MM.1S (cell line): ENCODE measurements at regions not wholly inside any gene's neighbourhood (a gene's known extent, or its start where the extent isn't known, plus 50 kb on each side); places are given as distances from the start of the nearest gene placed in this dataset.

Experiments used
- DNase-seq: peaks from one replicate; pipeline ENCODE4 v3.0.0-alpha.2; 2015
- H2AFZ ChIP-seq: fragments of 300-600 bp; sonication (generic); 2 replicates; pipeline ENCODE4 v1.6.0; 2016; ENCODE audit warnings: antibody characterized with exemption, low read length
- H3F3A ChIP-seq: fragments of 300-600 bp; sonication (generic); 2 replicates; pipeline ENCODE4 v1.6.1; 2016; ENCODE audit warnings: mild to moderate bottlenecking, antibody characterized with exemption, low read length, moderate library complexity, mixed read lengths; ENCODE audit not compliant: insufficient read depth
- H3K27ac ChIP-seq: fragments of 300-600 bp; sonication (generic); 2 replicates; pipeline ENCODE4 v1.5.1; 2016; ENCODE audit warnings: mild to moderate bottlenecking, low read length
- H3K27me3 ChIP-seq: fragments of 300-600 bp; sonication (generic); replicated peaks from 2 replicates; pipeline ENCODE4 v1.6.0; 2016; ENCODE audit warnings: low read length; ENCODE audit not compliant: insufficient read depth
- H3K36me3 ChIP-seq: fragments of 300-600 bp; sonication (generic); replicated peaks from 2 replicates; pipeline ENCODE4 v1.6.1; 2016; ENCODE audit warnings: mild to moderate bottlenecking, low read length, mixed read lengths; ENCODE audit not compliant: insufficient read depth
- H3K4me1 ChIP-seq: fragments of 300-600 bp; sonication (generic); 2 replicates; pipeline ENCODE4 v1.6.1; 2016; ENCODE audit warnings: low read length, mixed read lengths
- H3K4me2 ChIP-seq: fragments of 300-600 bp; sonication (generic); 2 replicates; pipeline ENCODE4 v1.6.0; 2016; ENCODE audit warnings: low read depth, low read length
- H3K4me3 ChIP-seq: fragments of 300-600 bp; sonication (generic); 2 replicates; pipeline ENCODE4 v1.5.1; 2016; ENCODE audit warnings: low read length, mixed read lengths
- H3K79me2 ChIP-seq: fragments of 300-600 bp; sonication (generic); 2 replicates; pipeline ENCODE4 v1.6.1; 2016; ENCODE audit warnings: mixed run types, low read length, mixed read lengths
- H3K9ac ChIP-seq: fragments of 300-600 bp; sonication (generic); 2 replicates; pipeline ENCODE4 v1.6.1; 2016; ENCODE audit warnings: low read length, mixed read lengths
- H3K9me2 ChIP-seq: fragments of 300-600 bp; sonication (generic); replicated peaks from 2 replicates; pipeline ENCODE4 v1.6.1; 2016; ENCODE audit warnings: mild to moderate bottlenecking, low read length, mixed read lengths; ENCODE audit not compliant: insufficient read depth
- H3K9me3 ChIP-seq: fragments of 300-600 bp; sonication (generic); replicated peaks from 2 replicates; pipeline ENCODE4 v1.6.1; 2016; ENCODE audit warnings: mild to moderate bottlenecking, low read length, mixed read lengths; ENCODE audit not compliant: insufficient read depth
- H4K20me1 ChIP-seq: fragments of 300-600 bp; sonication (generic); 2 replicates; pipeline ENCODE4 v1.6.1; 2016; ENCODE audit warnings: mild to moderate bottlenecking, low read length, moderate library complexity, mixed read lengths; ENCODE audit not compliant: insufficient read depth
- CTCF ChIP-seq: fragments of 300-600 bp; sonication (generic); IDR thresholded peaks from 2 replicates; pipeline ENCODE4 v1.5.1; 2016; ENCODE audit warnings: antibody characterized with exemption, low read length, mixed read lengths
- EZH2 ChIP-seq: fragments of 300-600 bp; sonication (generic); optimal IDR thresholded peaks from 2 replicates; pipeline ENCODE3; 2017; ENCODE audit warnings: low read depth, mild to moderate bottlenecking, antibody characterized with exemption, low read length, mixed read lengths
- EZH2phosphoT487 ChIP-seq: fragments of 300-600 bp; sonication (generic); IDR thresholded peaks from 2 replicates; pipeline ENCODE4 v1.6.1; 2018; ENCODE audit warnings: antibody characterized with exemption, low read length

- no peaks in the 10 kb centered on the region for H4K20me1 ChIP-seq
- H3F3A ChIP-seq: no peaks in the 10 kb centered on the region
- TF ChIP-seq CTCF: no peak
- TF ChIP-seq EZH2phosphoT487: no peak
- TF ChIP-seq EZH2: no peak
- no peaks in the 10 kb centered on the region for H3K4me1 ChIP-seq
- H3K79me2 ChIP-seq: no peaks in the 10 kb centered on the region
- H3K36me3 ChIP-seq: no peaks in the 10 kb centered on the region
- H3K9me3 ChIP-seq: no peaks in the 10 kb centered on the region
- H3K27me3 ChIP-seq: no peaks in the 10 kb centered on the region
- no peaks in the 10 kb centered on the region for H3K9me2 ChIP-seq
- H3K4me2 ChIP-seq: no peak overlapping the region
- DNase-seq: no peak
- H3K9ac ChIP-seq: no peak overlapping the region
- H3K4me3 ChIP-seq: no peak overlapping the region
- no peak overlapping the region for H3K27ac ChIP-seq
- H2AFZ ChIP-seq: no peak overlapping the region
Observed at GRCh38 chr6:74942130-74942529, 263.7 kb downstream of the COL12A1 start.

- Histone ChIP-seq H3K9me2 (no peaks in the 10 kb centered on the region), H3K4me3 (no peak overlapping the region), H3K36me3 (no peaks in the 10 kb centered on the region), H3K79me2 (no peaks in the 10 kb centered on the region), H3K4me2 (no peak overlapping the region), H3K27ac (no peak overlapping the region), H3K4me1 (no peaks in the 10 kb centered on the region), H3K27me3 (no peaks in the 10 kb centered on the region), H3K9ac (no peak overlapping the region), H3K9me3 (no peaks in the 10 kb centered on the region), H3F3A (no peaks in the 10 kb centered on the region), H2AFZ (no peak overlapping the region), H4K20me1 (no peaks in the 10 kb centered on the region)
- TF ChIP-seq EZH2: no peak
- TF ChIP-seq CTCF: no peak
- no peak for TF ChIP-seq EZH2phosphoT487
- DNase-seq: no peak
Observed at GRCh38 chr6:74941424-74941823, 264.4 kb downstream of the COL12A1 start.

GRCh38 chr6:74939721-74940620 lies 265.9 kb downstream of the COL12A1 start:
- H3K4me1 ChIP-seq: no peaks in the 10 kb centered on the region
- no peak overlapping the region for H2AFZ ChIP-seq

More at GRCh38 chr6:74939721-74940620, 265.9 kb downstream of the COL12A1 start:
- DNase-seq: no peak
- no peaks in the 10 kb centered on the region for H3K27me3 ChIP-seq
- no peaks in the 10 kb centered on the region for H3K9me3 ChIP-seq
- H3F3A ChIP-seq: no peaks in the 10 kb centered on the region
- H3K9me2 ChIP-seq: no peaks in the 10 kb centered on the region
- H3K9ac ChIP-seq: no peak overlapping the region
- no peak overlapping the region for H3K4me2 ChIP-seq
- no peak overlapping the region for H3K4me3 ChIP-seq
- H3K79me2 ChIP-seq: no peaks in the 10 kb centered on the region
- H4K20me1 ChIP-seq: no peaks in the 10 kb centered on the region
- no peaks in the 10 kb centered on the region for H3K36me3 ChIP-seq
- no peak overlapping the region for H3K27ac ChIP-seq
- TF ChIP-seq EZH2phosphoT487 (no peak), CTCF (no peak), EZH2 (no peak)
